Ascending aorta (tissue), 2 donors: ENCODE measurements at regions not wholly inside any gene's neighbourhood (a gene's known extent, or its start where the extent isn't known, plus 50 kb on each side); places are given as distances from the start of the nearest gene placed in this dataset.

Experiments used
- DNase-seq, 2 donors: peaks; one replicate each; pipeline ENCODE4 v3.0.0-alpha.2; 2019; ENCODE audit warnings: low spot score in 2 of 2
- H3K27ac ChIP-seq, 2 donors: fragments of 200-600 bp; sonication (generic); one replicate each; pipeline ENCODE4 v1.5.1; 2016 to 2017; ENCODE audit warnings: mild to moderate bottlenecking in 1 of 2
- H3K27me3 ChIP-seq: fragments of 200-600 bp; sonication (generic); one replicate; pipeline ENCODE4 v1.5.1; 2017
- H3K36me3 ChIP-seq, 2 donors: fragments of 200-600 bp; sonication (generic); one replicate each; pipeline ENCODE4 v1.5.1; 2016
- H3K4me1 ChIP-seq, 2 donors: fragments of 200-600 bp; sonication (generic); one replicate each; pipeline ENCODE4 v1.5.1; 2016 to 2017; ENCODE audit warnings: mild to moderate bottlenecking in 1 of 2
- H3K4me3 ChIP-seq, 2 donors: fragments of 200-600 bp; sonication (generic); one replicate each; pipeline ENCODE4 v1.5.1; 2016 to 2017; ENCODE audit warnings: mild to moderate bottlenecking in 1 of 2
- H3K9me3 ChIP-seq, 2 donors: fragments of 200-600 bp; sonication (generic); one replicate each; pipeline ENCODE4 v1.5.1; 2016
- intact Hi-C: fragments of 100-400 bp; cut with DNase I; formaldehyde crosslinking; loops from one replicate; pipeline ENCODE4 v1.15.1; 2023
- TF ChIP-seq, protein P1 (sequence below), 3 experiments: fragments of 200-600 bp in 2 of 3; fragments of 450-650 bp in 1 of 3; sonication (generic) in 2 of 3; IDR thresholded peaks; one replicate each; pipeline ENCODE4 v1.5.1; 2016 to 2019; ENCODE audit warnings: antibody characterized with exemption in 3 of 3, mild to moderate bottlenecking in 1 of 3, moderate library complexity in 1 of 3

- H3K9me3 ChIP-seq = no peaks in the 10 kb centered on the region
Measured at GRCh38 chr15:95087253-95087609, 855.9 kb downstream of the MCTP2 start.

DNA sequence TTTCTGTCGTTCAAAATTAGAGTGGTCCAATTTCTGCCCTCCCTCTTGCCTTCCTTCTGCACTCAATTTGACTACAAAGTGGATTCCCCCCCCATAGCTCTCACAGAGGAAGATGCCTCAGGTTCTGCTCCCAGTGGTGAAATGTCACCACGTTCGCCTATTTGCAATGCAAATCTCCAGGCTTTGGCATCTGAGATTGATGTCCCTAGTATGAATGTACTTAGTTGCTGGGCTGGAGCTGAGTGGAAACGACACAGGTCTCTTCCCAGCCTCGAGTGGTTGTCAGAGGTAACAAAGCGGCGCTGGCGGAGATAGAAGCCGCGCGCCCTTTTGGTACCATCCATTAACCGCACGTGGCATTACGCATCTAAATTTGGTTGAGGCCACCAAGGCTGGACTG is 860.1 kb downstream of the MCTP2 start:
- no peaks in the 10 kb centered on the region for H3K27me3 ChIP-seq
- H3K36me3 ChIP-seq = no peaks in the 10 kb centered on the region
- H3K27ac ChIP-seq = no peak overlapping the region
- H3K4me3 ChIP-seq = no peak overlapping the region
- DNase-seq = no peak
- no peaks in the 10 kb centered on the region for H3K4me1 ChIP-seq
- TF ChIP-seq, protein P1, sequence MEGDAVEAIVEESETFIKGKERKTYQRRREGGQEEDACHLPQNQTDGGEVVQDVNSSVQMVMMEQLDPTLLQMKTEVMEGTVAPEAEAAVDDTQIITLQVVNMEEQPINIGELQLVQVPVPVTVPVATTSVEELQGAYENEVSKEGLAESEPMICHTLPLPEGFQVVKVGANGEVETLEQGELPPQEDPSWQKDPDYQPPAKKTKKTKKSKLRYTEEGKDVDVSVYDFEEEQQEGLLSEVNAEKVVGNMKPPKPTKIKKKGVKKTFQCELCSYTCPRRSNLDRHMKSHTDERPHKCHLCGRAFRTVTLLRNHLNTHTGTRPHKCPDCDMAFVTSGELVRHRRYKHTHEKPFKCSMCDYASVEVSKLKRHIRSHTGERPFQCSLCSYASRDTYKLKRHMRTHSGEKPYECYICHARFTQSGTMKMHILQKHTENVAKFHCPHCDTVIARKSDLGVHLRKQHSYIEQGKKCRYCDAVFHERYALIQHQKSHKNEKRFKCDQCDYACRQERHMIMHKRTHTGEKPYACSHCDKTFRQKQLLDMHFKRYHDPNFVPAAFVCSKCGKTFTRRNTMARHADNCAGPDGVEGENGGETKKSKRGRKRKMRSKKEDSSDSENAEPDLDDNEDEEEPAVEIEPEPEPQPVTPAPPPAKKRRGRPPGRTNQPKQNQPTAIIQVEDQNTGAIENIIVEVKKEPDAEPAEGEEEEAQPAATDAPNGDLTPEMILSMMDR (IDR thresholded peaks at IDR 0.05) = no peak
- intact Hi-C loops = no loop called here
- H3K9me3 ChIP-seq = no peaks in the 10 kb centered on the region

More at GRCh38 chr15:95087253-95087609, 855.9 kb downstream of the MCTP2 start:
- Histone ChIP-seq H3K27me3 (no peaks in the 10 kb centered on the region), H3K27ac (no peak overlapping the region), H3K4me3 (no peak overlapping the region), H3K4me1 (no peaks in the 10 kb centered on the region), H3K36me3 (no peaks in the 10 kb centered on the region)
- DNase-seq = no peak
- intact Hi-C loops = no loop called here
- TF ChIP-seq, protein P1 (IDR thresholded peaks at IDR 0.05) = no peak

- H3K27me3 ChIP-seq = no peaks in the 10 kb centered on the region
- H3K27ac ChIP-seq = no peak overlapping the region
- TF ChIP-seq, protein P1 (IDR thresholded peaks at IDR 0.05) = no peak
- H3K36me3 ChIP-seq = no peaks in the 10 kb centered on the region
- no peak overlapping the region for H3K4me3 ChIP-seq
- intact Hi-C loops = no loop called here
- H3K4me1 ChIP-seq = no peaks in the 10 kb centered on the region
- DNase-seq = no peak
- H3K9me3 ChIP-seq = no peaks in the 10 kb centered on the region
Measured at GRCh38 chr15:95095250-95095649, 863.9 kb downstream of the MCTP2 start.

DNA sequence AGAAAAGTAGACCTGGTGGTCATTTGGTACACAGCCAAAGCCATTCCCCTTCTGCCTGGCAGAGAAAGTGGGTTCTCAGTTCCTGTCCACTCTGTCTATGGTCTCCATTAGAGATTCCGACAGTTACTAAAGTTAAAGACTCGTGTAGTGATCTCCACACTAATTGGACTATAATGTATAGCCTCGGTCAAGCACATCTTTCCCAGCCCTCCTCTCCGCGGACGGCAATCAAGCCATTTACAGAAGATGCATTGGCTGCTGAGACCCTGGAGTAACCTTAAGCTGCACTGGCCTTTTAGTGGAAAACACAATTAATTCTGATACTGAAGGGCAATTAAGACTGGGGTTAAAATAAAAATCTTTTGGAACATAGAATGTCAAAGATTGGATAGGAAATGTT is 865.3 kb downstream of the MCTP2 start:
- Histone ChIP-seq H3K9me3 (no peaks in the 10 kb centered on the region), H3K36me3 (no peaks in the 10 kb centered on the region), H3K4me1 (no peaks in the 10 kb centered on the region), H3K4me3 (no peak overlapping the region), H3K27me3 (no peaks in the 10 kb centered on the region), H3K27ac (no peak overlapping the region)
- DNase-seq = no peak
- TF ChIP-seq, protein P1 (IDR thresholded peaks at IDR 0.05) = no peak
- intact Hi-C loops = no loop called here

GRCh38 chr15:95097361-95097760 is 866.0 kb downstream of the MCTP2 start:
- Histone ChIP-seq H3K4me1 (no peaks in the 10 kb centered on the region), H3K27ac (no peak overlapping the region), H3K4me3 (no peak overlapping the region), H3K27me3 (no peaks in the 10 kb centered on the region), H3K36me3 (no peaks in the 10 kb centered on the region), H3K9me3 (no peaks in the 10 kb centered on the region)
- intact Hi-C loops = no loop called here
- TF ChIP-seq, protein P1 (IDR thresholded peaks at IDR 0.05) = no peak
- DNase-seq = no peak

DNA sequence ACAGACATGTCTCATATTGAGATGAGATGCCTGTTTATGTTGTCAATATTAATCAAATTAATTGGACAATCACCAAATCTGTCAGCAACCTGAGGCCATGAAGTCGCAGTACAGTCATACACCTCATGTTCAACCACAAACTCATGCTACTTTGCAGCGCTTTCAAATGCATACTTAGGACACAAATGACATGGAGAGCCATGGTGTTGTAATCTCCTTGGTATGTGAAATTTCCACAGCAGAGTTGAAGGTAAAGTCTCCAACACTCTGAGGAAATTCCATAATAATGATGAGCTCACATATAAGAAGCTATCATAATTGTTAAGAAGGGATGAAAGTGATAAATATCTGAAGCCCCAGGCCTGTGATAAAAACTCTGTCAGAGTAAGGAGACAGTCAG is 873.9 kb downstream of the MCTP2 start:
- DNase-seq = no peak
- TF ChIP-seq, protein P1 (IDR thresholded peaks at IDR 0.05) = no peak
- Histone ChIP-seq H3K9me3 (no peaks in the 10 kb centered on the region), H3K4me3 (no peak overlapping the region), H3K4me1 (no peaks in the 10 kb centered on the region), H3K27ac (no peak overlapping the region), H3K27me3 (no peaks in the 10 kb centered on the region), H3K36me3 (no peaks in the 10 kb centered on the region)
- intact Hi-C loops = loop anchor here (10.0 kb wide), 1 partner anchor 60 kb away; no protein-coding TSS in a partner anchor
